DLD1 (cell line): ENCODE measurements at regions not wholly inside any gene's neighbourhood (a gene's known extent, or its start where the extent isn't known, plus 50 kb on each side); places are given as distances from the start of the nearest gene placed in this dataset.

Experiments
- in situ Hi-C: cut with HindIII; loops from 2 replicates; pipeline ENCODE4 v1.10.0; 2017; ENCODE audit warnings: low sequenced_read_pairs

GRCh38 chr2:134181219-134181618 is 72.7 kb upstream of the MGAT5 start:
- in situ Hi-C loops, result no loop called here

DNA sequence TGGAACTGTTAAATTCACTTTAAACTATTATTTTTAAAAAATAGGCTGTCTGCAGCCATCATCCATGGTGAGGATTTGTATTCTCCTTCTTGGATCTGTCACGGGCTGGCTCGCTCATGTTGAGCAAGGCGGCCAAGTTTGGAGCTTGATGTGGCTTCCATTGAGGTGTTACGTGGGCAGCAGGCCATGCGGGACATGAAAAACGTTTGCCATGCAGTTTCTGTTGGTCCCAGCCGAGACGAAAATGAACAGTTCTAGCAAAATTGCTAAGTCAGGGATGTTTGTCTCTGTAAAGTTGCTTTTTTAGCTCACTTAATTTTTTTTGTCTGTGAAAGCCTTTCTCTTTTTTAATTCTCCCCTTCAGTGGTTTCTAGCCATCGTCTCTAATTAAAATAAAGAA is 70.2 kb upstream of the MGAT5 start:
- in situ Hi-C loops, result no loop called here

DNA sequence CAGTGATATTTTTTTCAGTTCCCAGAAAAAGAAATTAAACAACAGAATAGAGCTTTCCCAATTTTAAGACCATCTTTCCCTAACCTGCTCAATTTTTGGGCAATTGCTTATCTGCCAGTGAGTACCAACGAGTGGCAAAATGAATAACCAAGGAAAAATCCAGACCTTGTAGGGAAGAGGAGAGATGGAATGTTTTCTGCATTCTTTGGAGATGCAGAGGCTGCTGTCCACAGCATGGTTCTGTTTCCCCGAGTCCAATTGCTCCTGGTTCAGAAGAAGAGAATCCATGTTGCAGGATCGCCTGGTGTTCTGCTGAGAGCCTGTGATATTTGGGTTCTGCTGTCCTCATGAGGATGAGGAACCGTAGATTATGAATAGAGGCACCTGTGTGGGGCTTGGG is 68.2 kb upstream of the MGAT5 start:
- in situ Hi-C loops, result no loop called here

GRCh38 chr2:134189009-134189720 is 64.7 kb upstream of the MGAT5 start:
- in situ Hi-C loops, result no loop called here

GRCh38 chr2:134190062-134190806 is 63.6 kb upstream of the MGAT5 start:
- in situ Hi-C loops, result no loop called here

DNA sequence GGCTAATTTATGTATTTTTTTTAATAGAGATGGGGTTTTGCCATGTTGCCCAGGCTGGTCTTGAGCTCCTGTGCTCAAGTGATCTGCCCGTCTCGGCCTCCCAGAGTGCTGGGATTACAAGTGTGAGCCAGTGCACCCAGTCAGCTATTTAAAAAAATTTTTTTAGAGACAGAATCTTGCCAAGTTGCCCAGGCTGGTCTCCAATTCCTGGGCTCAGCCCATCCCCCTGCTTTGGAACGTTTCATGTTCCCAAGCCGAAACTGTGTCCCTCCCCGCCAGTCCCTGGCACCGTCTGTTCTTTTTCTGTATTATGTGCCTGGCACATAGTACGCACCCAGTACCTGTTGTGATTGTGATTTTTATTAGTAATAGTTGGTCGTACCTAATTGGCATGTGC is 63.1 kb upstream of the MGAT5 start:
- in situ Hi-C loops, result no loop called here

GRCh38 chr2:134191835-134192234 is 62.0 kb upstream of the MGAT5 start:
- in situ Hi-C loops, result no loop called here

DNA sequence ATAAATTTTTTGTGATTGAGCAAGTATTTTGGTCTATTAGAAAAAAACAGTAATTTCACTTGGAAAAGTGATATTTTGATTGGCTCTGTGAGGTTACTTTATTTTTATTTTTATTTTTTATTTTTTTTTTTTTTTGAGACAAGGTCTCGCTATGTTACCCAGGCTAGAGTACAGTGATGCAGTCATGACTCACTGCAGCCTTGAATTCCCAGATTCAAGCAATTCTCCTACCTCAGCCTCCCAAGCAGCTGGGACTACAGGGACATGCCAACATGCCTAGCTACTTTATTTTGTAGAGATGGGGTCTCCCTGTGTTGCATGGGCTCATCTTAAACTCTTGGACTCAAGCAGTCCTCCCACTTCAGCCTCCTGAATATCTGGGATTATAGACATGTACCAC is 60.9 kb upstream of the MGAT5 start:
- in situ Hi-C loops, result no loop called here

DNA sequence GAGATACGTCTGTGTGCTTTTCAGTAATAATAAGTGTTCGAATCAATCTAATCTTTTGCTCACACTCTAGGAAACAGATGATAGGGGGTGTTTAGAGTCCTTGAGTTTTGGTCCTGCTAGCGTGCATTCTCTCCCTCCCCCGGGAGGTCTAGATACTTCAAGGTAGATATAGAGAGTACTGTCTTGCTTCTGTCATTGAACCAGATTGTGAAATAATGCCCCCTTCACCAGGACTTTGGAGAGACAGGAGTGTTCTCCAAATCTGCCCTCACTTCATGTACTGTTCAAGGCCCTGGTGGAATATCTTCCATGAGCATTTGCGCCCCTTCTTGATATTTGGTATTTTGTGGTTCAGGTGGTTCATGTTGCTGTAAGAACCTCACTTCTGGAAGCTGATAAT is 59.4 kb upstream of the MGAT5 start:
- in situ Hi-C loops, result no loop called here

DNA sequence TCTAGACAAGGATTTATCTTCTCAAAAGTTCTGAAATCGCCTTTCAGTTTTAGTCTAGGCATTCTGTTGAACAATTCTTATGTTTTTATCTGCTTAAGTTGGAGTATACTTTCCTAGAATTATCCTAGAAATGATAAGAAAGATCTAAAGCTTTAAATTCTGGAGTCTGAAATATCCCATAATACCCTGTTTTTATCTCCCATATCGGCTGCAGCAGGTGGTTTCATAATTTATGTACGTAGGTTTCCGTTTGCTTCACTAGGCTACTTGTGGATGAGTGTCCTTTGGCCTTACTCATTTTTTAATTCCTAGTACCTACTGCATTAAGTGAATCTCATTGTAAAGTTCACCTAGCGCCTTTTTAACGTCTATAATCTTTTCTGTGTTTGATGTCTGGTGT is 58.5 kb upstream of the MGAT5 start:
- in situ Hi-C loops, result loop anchor here (5.0 kb wide), 1 partner anchor 38 kb away; no protein-coding TSS in a partner anchor

GRCh38 chr2:134197445-134197844 is 56.4 kb upstream of the MGAT5 start:
- in situ Hi-C loops, result loop anchor here (5.0 kb wide), 1 partner anchor 40 kb away; no protein-coding TSS in a partner anchor

- in situ Hi-C loops, result loop anchor here (5.0 kb wide), 1 partner anchor 41 kb away; no protein-coding TSS in a partner anchor
These were observed 55.8 kb upstream of the MGAT5 start for GRCh38 chr2:134198006-134198634.

DNA sequence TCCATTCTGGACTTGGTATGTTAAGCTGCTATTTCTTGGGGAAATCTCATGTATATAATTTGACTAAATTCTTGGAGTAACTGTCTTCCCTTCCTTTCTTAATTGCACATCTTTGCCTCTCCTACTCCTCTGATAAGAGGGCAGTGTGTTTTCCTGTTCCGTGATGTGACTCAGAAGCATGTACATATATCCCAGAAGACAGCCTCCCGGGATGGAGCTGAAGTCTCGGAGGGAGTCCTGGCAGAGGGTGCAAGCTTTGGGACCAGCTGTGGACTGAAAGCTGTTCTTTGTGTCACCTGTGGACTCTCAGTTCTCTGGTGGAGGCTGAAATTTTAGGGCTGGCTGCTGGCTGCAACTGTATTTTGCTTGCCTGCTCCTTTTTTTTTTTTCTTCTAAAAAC is 54.7 kb upstream of the MGAT5 start:
- in situ Hi-C loops, result loop anchor here (5.0 kb wide), 1 partner anchor 42 kb away; no protein-coding TSS in a partner anchor

GRCh38 chr2:134200036-134200618 is 53.7 kb upstream of the MGAT5 start:
- in situ Hi-C loops, result no loop called here

GRCh38 chr2:134201533-134201932 is 52.3 kb upstream of the MGAT5 start:
- in situ Hi-C loops, result no loop called here

- in situ Hi-C loops, result no loop called here
These were observed 51.5 kb upstream of the MGAT5 start for GRCh38 chr2:134202371-134202770.

DNA sequence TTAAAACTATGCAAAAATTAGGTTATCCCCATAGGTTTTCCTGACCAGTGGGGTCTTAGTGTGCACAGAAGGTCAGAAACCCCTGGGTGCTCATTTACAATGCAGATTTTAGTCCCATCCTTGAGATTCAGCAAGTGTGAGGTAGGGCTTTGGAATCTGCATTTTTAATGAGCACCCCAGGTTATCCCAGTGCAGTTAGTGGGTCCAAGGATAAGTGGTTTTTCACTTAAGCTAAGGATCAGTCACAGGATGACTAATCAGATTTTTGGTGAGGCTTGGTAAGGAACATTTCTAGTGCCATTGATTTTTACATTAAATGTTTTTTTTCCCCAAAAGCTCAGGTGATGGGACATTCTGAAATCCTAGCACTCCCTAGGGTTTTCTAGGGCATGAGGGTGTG is 50.7 kb upstream of the MGAT5 start:
- in situ Hi-C loops, result no loop called here
